GM12878 (cell line): ENCODE measurements at regions not wholly inside any gene's neighbourhood (a gene's known extent, or its start where the extent isn't known, plus 50 kb on each side); places are given as distances from the start of the nearest gene placed in this dataset.

Experiments used
- ATAC-seq: fragments of 200-7000 bp; cut with Tn5 transposase; 3 replicates; pipeline ENCODE4 v1.9.1; 2020; ENCODE audit warnings: mild to moderate bottlenecking, moderate library complexity
- BruUV-seq: library from RNA; stranded (reverse); fragments of 400-500 nt; replicated peaks from 2 replicates; lab custom pipeline; 2021; lab: Mats Ljungman, UMichigan
- CTCF ChIA-PET: fragments of 300-600 bp; sonication (Branson Sonifier 250); formaldehyde crosslinking; extraction: SDS; loops from one replicate; lab custom pipeline; 2021; ENCODE audit warnings: inconsistent platforms; lab: Yijun Ruan, JAX
- POLR2A ChIA-PET: fragments of 350-600 bp; formaldehyde crosslinking; extraction: SDS; loops from one replicate; lab custom pipeline; 2021; ENCODE audit warnings: inconsistent platforms; lab: Charles Lee
- RAD21 ChIA-PET: fragments of 300-600 bp; sonication (Branson Sonifier 250); formaldehyde crosslinking; loops from one replicate; lab custom pipeline; 2023; ENCODE audit warnings: antibody characterized with exemption; ENCODE audit not compliant: unreplicated experiment; lab: Charles Lee
- SMC1A ChIA-PET: fragments of 300-600 bp; sonication (Branson Sonifier 250); formaldehyde crosslinking; loops from one replicate; lab custom pipeline; 2023; ENCODE audit not compliant: unreplicated experiment, uncharacterized antibody; lab: Charles Lee
- DNase-seq: peaks from one replicate; pipeline ENCODE4 v3.0.0-alpha.2; 2011; ENCODE audit warnings: low read depth, low spot score
- FAIRE-seq: peaks from 3 replicates; lab custom pipeline; 2011; peaks lifted over from hg19 to GRCh38; lab: Jason Lieb, UNC
- H2AFZ ChIP-seq: 2 replicates; pipeline ENCODE4 v1.6.0; 2011; ENCODE audit warnings: low read depth, low read length, control low read depth; ENCODE audit not compliant: control insufficient read depth
- H3K27ac ChIP-seq: 2 replicates; pipeline ENCODE4 v1.5.1; 2011; ENCODE audit warnings: control low read depth; ENCODE audit not compliant: control insufficient read depth, insufficient read depth
- H3K27me3 ChIP-seq, 2 experiments: replicated peaks in 1 of 2; 2 replicates each; pipeline versions ENCODE4 v1.6.0 to v1.6.1; 2011; ENCODE audit warnings: low read length in 1 of 2; ENCODE audit not compliant: control insufficient read depth in 2 of 2, insufficient read depth in 2 of 2
- H3K36me3 ChIP-seq, 2 experiments: 2 replicates each; pipeline ENCODE4 v1.5.1; 2011; ENCODE audit warnings: low read length in 1 of 2; ENCODE audit not compliant: control insufficient read depth in 2 of 2, insufficient read depth in 2 of 2
- H3K4me1 ChIP-seq: 2 replicates; pipeline ENCODE4 v1.6.1; 2011; ENCODE audit warnings: mild to moderate bottlenecking, low read length, moderate library complexity, mixed read lengths; ENCODE audit not compliant: control insufficient read depth, insufficient read depth
- H3K4me2 ChIP-seq: 2 replicates; pipeline ENCODE4 v1.6.0; 2011; ENCODE audit warnings: control low read depth; ENCODE audit not compliant: control insufficient read depth, insufficient read depth
- H3K4me3 ChIP-seq: fragments of 200-600 bp; sonication (generic); 2 replicates; pipeline ENCODE4 v1.5.1; 2016
- H3K79me2 ChIP-seq: 2 replicates; pipeline ENCODE4 v1.6.0; 2011; ENCODE audit warnings: low read length; ENCODE audit not compliant: control insufficient read depth, insufficient read depth
- H3K9ac ChIP-seq: 2 replicates; pipeline ENCODE4 v1.8.0; 2011; ENCODE audit warnings: low read length, control low read depth, mixed read lengths; ENCODE audit not compliant: control insufficient read depth, insufficient read depth
- H3K9me3 ChIP-seq: replicated peaks from 3 replicates; pipeline ENCODE4 v1.5.1; 2011; ENCODE audit warnings: mild to moderate bottlenecking, low read length; ENCODE audit not compliant: control insufficient read depth, insufficient read depth
- H4K20me1 ChIP-seq: 2 replicates; pipeline ENCODE4 v1.6.0; 2011; ENCODE audit not compliant: control insufficient read depth, insufficient read depth
- BCL11A ChIP-seq: IDR thresholded peaks from 2 replicates; pipeline ENCODE4 v1.6.1; 2011; ENCODE audit warnings: low read depth, low read length
- BCL3 ChIP-seq: IDR thresholded peaks from 2 replicates; pipeline ENCODE4 v1.6.1; 2011; ENCODE audit warnings: borderline replicate concordance, low read depth, mild to moderate bottlenecking, moderate library complexity, low read length; ENCODE audit not compliant: insufficient read depth, poor library complexity, severe bottlenecking
- BHLHE40 ChIP-seq, 2 experiments: fragments of 450-650 bp in 1 of 2; IDR thresholded peaks; 2 replicates each; pipeline ENCODE4 v1.6.1; 2011 to 2017; ENCODE audit warnings: low read depth in 2 of 2, borderline replicate concordance in 1 of 2, improper control_type of control experiment in 1 of 2, low read length in 1 of 2, mild to moderate bottlenecking in 1 of 2
- BRCA1 ChIP-seq: IDR thresholded peaks from 2 replicates; pipeline ENCODE4 v1.6.1; 2011; ENCODE audit warnings: low read depth, low read length, improper control_type of control experiment
- CBX3 ChIP-seq: fragments of 200-600 bp; sonication (generic); IDR thresholded peaks from 2 replicates; pipeline ENCODE4 v1.6.1; 2016; ENCODE audit warnings: low read depth, borderline replicate concordance
- CEBPB ChIP-seq, 2 experiments: fragments of 150-350 bp in 1 of 2; IDR thresholded peaks; 2 replicates each; pipeline ENCODE4 v1.6.1; 2012 to 2014; ENCODE audit warnings: low read depth in 2 of 2, low read length in 2 of 2, borderline replicate concordance in 1 of 2, inconsistent platforms in 1 of 2
- CHD4 ChIP-seq: fragments of 200-600 bp; sonication (generic); IDR thresholded peaks from 2 replicates; pipeline ENCODE4 v1.6.1; 2016; ENCODE audit warnings: mild to moderate bottlenecking
- E2F4 ChIP-seq: IDR thresholded peaks from 2 replicates; pipeline ENCODE4 v1.6.1; 2012; ENCODE audit warnings: low read depth, low read length, improper control_type of control experiment
- HDAC2 ChIP-seq: fragments of 200-600 bp; sonication (generic); IDR thresholded peaks from 2 replicates; pipeline ENCODE4 v1.6.1; 2017
- HDGF ChIP-seq: fragments of 450-650 bp; IDR thresholded peaks from 2 replicates; pipeline ENCODE4 v1.6.1; 2016; ENCODE audit warnings: antibody characterized with exemption
- NFYB ChIP-seq: IDR thresholded peaks from 2 replicates; pipeline ENCODE4 v1.6.1; 2011; ENCODE audit warnings: low read depth, mild to moderate bottlenecking, low read length, improper control_type of control experiment, moderate library complexity; ENCODE audit not compliant: insufficient read depth
- RELA ChIP-seq: fragments of 450-650 bp; IDR thresholded peaks from 2 replicates; pipeline ENCODE4 v1.8.0; 2014; ENCODE audit warnings: borderline replicate concordance; ENCODE audit not compliant: partially characterized antibody
- RELB ChIP-seq: fragments of 450-650 bp; IDR thresholded peaks from 2 replicates; pipeline ENCODE4 v1.6.1; 2017; ENCODE audit warnings: low read depth, mild to moderate bottlenecking, moderate library complexity
- RUNX3 ChIP-seq: IDR thresholded peaks from 2 replicates; pipeline ENCODE4 v1.6.1; 2012; ENCODE audit warnings: low read length, inconsistent platforms
- SIN3A ChIP-seq: IDR thresholded peaks from 2 replicates; pipeline ENCODE4 v1.6.1; 2012; ENCODE audit warnings: low read depth, low read length, improper control_type of control experiment
- WGBS: methylation state at CpG from one replicate; pipeline ENCODE4 v1.1.6; 2016; ENCODE audit warnings: low lambda C conversion rate; ENCODE audit not compliant: insufficient replicate concordance, insufficient coverage; ENCODE audit errors: missing lambda C conversion rate; 5-methylcytosine and 5-hydroxymethylcytosine counted together
- in situ Hi-C: fragments of 300-500 bp; cut with MboI; formaldehyde crosslinking; loops from 9 replicates; pipeline ENCODE4 v1.14.3; 2018; ENCODE audit warnings: mixed read lengths
- intact Hi-C: fragments of 100-400 bp; cut with micrococcal nuclease; formaldehyde crosslinking; loops from one replicate; pipeline ENCODE4 v1.14.2; 2022; ENCODE audit not compliant: unreplicated experiment

GRCh38 chr18:69109686-69110085 is 291.0 kb upstream of the DOK6 start:
- intact Hi-C loops, result no loop called here
- FAIRE-seq (no peak), DNase-seq (no peak), ATAC-seq (no peak)
- Histone ChIP-seq H3K27me3 (no peaks in the 10 kb centered on the region), H3K9me3 (no peaks in the 10 kb centered on the region), H3K4me1 (no peaks in the 10 kb centered on the region), H3K9ac (no peak overlapping the region), H3K4me3 (no peak overlapping the region), H3K36me3 (no peaks in the 10 kb centered on the region), H3K79me2 (no peaks in the 10 kb centered on the region), H3K27ac (no peak overlapping the region), H4K20me1 (no peaks in the 10 kb centered on the region), H3K4me2 (no peak overlapping the region), H2AFZ (no peak overlapping the region)
- ChIA-PET SMC1A (interaction anchor here (1.0 kb wide), 1 partner anchor 18 kb away, joined by 3 read pairs; no protein-coding TSS in a partner anchor), RAD21 (no interaction called here), CTCF (no interaction called here), POLR2A (no interaction called here)
- in situ Hi-C loops, result no loop called here
- no TSS peak for BruUV-seq
- 0% methylated on average over 2 of the region's 2 CpGs for WGBS
- no peak for TF ChIP-seq RELA
- TF ChIP-seq BCL11A, result no peak
- no peak for TF ChIP-seq BHLHE40 (IDR thresholded peaks at IDR 0.05; ENCODE audit: borderline replicate concordance in 1 of 2, low read depth in 2 of 2, low read length in 1 of 2)
- no peak for TF ChIP-seq BCL3
- TF ChIP-seq CHD4, result no peak
- no peak for TF ChIP-seq RUNX3
- TF ChIP-seq HDGF, result no peak
- no peak for TF ChIP-seq E2F4
- TF ChIP-seq CBX3, result no peak
- no peak for TF ChIP-seq SIN3A
- no peak for TF ChIP-seq NFYB
- TF ChIP-seq BRCA1, result no peak
- no peak for TF ChIP-seq HDAC2
- no peak for TF ChIP-seq RELB
- TF ChIP-seq CEBPB (IDR thresholded peaks at IDR 0.05; ENCODE audit: borderline replicate concordance in 1 of 2, low read depth in 2 of 2, low read length in 2 of 2), result no peak
